HUES48 (cell line): ENCODE measurements at regions not wholly inside any gene's neighbourhood (a gene's known extent, or its start where the extent isn't known, plus 50 kb on each side); places are given as distances from the start of the nearest gene placed in this dataset.
"Not testable (repeated sequence)": the region's sequence is repeated elsewhere in the genome, so short reads cannot be mapped to it uniquely, and the experiment has no call there.

Experiments used
- H3K27ac ChIP-seq: one replicate; pipeline ENCODE4 v1.7.0; 2013; ENCODE audit warnings: low read depth, low read length, inconsistent platforms
- H3K27me3 ChIP-seq: 2 replicates; pipeline ENCODE4 v1.6.1; 2013; ENCODE audit warnings: mild to moderate bottlenecking, low read length; ENCODE audit not compliant: control insufficient read depth, insufficient read depth
- H3K36me3 ChIP-seq: 2 replicates; pipeline ENCODE4 v1.6.1; 2013; ENCODE audit warnings: low read length; ENCODE audit not compliant: control insufficient read depth, insufficient read depth
- H3K4me1 ChIP-seq: 2 replicates; pipeline ENCODE4 v1.6.1; 2013; ENCODE audit warnings: mild to moderate bottlenecking, low read length; ENCODE audit not compliant: control insufficient read depth, insufficient read depth
- H3K4me3 ChIP-seq: 2 replicates; pipeline ENCODE4 v1.5.1; 2013; ENCODE audit warnings: mild to moderate bottlenecking, low read depth, low read length
- H3K9ac ChIP-seq: 2 replicates; pipeline ENCODE4 v1.6.1; 2013; ENCODE audit warnings: mild to moderate bottlenecking, low read depth, low read length, moderate library complexity
- H3K9me3 ChIP-seq: 2 replicates; pipeline ENCODE4 v1.6.1; 2013; ENCODE audit warnings: low read length; ENCODE audit not compliant: control insufficient read depth, insufficient read depth

DNA sequence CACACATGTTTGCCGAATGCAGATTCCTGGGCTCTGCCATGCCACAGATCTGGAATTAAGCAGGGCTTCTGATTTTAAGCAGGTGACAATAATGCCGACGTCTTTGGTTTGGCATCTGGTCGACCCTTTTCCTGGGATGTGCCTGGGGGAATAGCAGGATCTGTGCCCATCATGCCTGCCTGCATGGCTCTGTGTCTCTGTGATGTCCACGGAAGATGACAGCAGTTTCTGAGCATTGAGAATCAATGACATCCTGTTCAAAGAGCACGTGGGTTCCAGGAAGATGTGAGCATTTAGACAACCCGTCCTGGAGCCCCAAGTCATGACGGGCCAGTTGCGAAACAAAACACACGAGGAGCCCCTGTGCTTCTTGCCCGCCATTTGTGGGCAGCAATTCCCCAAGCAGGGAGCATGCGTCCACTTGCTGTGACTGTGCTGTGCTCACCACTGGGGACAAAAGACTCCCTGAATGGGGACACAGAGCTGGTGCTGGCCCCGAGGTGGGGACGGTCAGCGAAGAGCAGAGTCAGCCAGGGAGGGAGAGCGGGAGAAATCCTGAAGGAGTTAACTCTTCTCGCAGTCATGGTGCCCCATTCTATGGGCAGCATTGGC lies 110.1 kb downstream of the ERMARD start:
- Histone ChIP-seq H3K4me3 (no peak overlapping the region), H3K36me3 (no peaks in the 10 kb centered on the region), H3K27me3 (no peaks in the 10 kb centered on the region), H3K4me1 (no peaks in the 10 kb centered on the region), H3K9ac (no peak overlapping the region), H3K9me3 (peaks cover 5% of the 10 kb centered on the region), H3K27ac (no peak overlapping the region)

DNA sequence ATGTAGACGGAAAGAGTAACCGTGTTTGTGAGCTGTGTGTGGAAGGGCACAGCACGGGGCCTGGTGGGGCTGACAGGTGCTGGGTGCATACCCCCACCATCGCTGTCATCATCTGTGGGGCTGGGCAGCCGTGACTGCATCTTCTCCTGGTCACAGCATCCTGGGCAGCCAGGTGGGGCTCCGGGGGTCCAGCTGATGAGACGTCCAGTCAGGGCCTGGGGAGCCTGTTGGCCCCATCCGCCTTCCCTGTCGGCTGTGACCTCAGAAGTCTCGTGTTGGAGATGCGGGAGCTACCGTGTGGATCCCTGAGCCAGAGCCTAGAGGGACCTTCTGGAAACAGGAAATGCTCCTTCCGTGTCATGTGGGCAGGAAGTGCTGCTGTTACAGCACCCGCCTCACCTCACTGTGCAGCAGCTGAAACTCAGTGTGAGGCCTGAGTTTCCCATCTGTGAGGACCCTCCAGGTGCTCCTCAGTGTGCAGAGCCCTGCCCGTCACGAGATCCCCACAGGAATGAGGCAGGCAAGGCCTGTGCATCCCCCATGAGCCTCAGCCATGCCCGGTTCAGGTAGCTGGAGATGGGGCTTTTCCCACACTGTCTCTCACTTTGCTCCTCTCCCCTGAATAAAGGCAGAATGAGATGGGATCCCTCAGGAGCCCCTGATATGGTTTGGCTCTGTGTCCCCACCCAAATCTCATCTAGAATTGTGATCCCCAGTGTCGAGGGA lies 108.7 kb downstream of the ERMARD start:
- Histone ChIP-seq H3K9me3 (peaks cover 10% of the 10 kb centered on the region), H3K9ac (no peak overlapping the region), H3K27ac (no peak overlapping the region), H3K4me3 (no peak overlapping the region), H3K4me1 (no peaks in the 10 kb centered on the region), H3K27me3 (no peaks in the 10 kb centered on the region), H3K36me3 (no peaks in the 10 kb centered on the region)

DNA sequence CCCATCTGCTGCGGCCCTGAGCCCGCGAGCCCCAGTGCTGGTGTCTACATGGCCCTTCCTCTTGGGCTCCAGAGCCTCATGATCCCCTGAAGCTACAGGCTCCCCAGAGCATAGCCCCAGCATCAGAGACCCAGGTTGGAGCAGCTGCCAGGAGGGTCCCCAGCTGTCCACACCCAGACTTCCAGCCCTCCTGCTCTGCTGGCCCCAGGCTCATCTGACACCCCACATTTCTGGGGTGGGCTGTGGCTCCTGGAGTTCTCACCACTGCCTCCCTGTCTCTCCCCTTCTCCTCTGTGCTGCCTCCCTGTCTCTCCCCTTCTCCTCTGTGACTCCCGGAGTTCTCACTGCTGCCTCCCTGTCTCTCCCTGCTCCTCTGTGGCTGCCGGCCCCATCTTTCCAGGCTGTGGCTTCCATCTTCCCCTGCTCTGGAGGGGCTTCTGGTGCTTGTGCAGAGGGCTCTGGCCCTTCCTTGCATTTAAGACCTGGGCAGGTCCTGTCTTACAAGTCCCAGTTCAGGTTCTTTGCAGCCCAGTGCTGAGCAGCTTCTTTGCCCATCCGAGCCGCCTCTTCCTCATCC lies 108.1 kb downstream of the ERMARD start:
- H3K4me1 ChIP-seq = no peaks in the 10 kb centered on the region
- H3K9me3 ChIP-seq = peaks cover 14% of the 10 kb centered on the region
- no peaks in the 10 kb centered on the region for H3K27me3 ChIP-seq
- H3K27ac ChIP-seq = no peak overlapping the region
- H3K4me3 ChIP-seq = no peak overlapping the region
- no peaks in the 10 kb centered on the region for H3K36me3 ChIP-seq
- no peak overlapping the region for H3K9ac ChIP-seq

DNA sequence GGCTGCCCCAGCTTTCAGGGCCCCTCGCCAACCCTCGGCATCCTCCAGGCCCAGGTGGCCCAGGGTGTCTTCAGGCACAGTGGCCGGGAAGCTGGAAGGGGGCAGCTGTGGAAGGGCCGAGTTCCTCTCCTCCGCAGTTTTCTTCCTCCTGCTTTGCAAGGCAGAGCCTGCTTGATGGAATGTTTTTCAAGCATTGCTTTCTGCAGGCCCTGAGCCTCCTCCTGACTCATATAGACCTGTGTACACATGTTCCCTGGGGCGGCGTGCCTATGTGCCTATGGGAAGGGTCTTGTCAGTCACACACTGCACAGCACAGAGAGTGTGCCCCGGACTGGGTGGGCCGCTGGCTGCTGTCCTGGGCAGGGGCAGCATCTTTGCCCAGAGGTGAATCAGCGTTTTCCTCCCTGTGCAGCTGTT lies 107.5 kb downstream of the ERMARD start:
- Histone ChIP-seq H3K9ac (no peak overlapping the region), H3K36me3 (no peaks in the 10 kb centered on the region), H3K27ac (no peak overlapping the region), H3K9me3 (peaks cover 18% of the 10 kb centered on the region), H3K4me3 (no peak overlapping the region), H3K27me3 (no peaks in the 10 kb centered on the region), H3K4me1 (no peaks in the 10 kb centered on the region)

DNA sequence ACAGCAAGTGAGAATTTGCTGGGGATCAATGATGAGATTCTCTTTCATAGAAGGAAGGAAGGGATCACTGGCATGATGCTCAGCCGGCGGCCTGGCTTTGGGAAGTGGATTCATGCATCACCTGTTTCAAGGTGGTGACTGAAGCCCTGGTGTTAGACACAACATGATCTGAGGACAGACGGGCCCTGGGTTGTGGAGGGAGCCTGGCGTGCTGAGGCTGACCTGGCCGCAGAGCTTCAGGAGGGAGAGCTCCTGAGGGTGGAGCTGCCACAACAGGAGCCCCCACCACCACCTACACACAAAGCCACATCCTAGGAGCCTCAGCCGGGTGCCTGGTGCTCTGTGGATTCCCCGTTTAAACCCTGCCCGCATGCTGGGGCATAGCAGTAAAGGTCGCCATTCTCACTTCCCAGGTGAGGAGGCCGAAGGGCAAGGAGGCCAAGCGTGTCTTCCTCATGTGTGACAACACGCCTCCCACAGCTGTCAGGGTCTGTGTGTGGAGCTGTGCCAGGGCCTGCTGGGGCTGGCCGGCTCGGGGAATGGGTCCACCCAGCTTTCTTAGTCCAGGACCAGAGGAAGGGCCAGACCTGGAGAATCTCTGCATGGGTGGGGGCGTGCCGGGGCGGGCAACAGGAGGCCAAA lies 107.0 kb downstream of the ERMARD start:
- no peaks in the 10 kb centered on the region for H3K36me3 ChIP-seq
- H3K4me1 ChIP-seq = no peaks in the 10 kb centered on the region
- H3K4me3 ChIP-seq = no peak overlapping the region
- H3K9ac ChIP-seq = no peak overlapping the region
- no peaks in the 10 kb centered on the region for H3K27me3 ChIP-seq
- H3K27ac ChIP-seq = no peak overlapping the region
- H3K9me3 ChIP-seq = peaks cover 18% of the 10 kb centered on the region

DNA sequence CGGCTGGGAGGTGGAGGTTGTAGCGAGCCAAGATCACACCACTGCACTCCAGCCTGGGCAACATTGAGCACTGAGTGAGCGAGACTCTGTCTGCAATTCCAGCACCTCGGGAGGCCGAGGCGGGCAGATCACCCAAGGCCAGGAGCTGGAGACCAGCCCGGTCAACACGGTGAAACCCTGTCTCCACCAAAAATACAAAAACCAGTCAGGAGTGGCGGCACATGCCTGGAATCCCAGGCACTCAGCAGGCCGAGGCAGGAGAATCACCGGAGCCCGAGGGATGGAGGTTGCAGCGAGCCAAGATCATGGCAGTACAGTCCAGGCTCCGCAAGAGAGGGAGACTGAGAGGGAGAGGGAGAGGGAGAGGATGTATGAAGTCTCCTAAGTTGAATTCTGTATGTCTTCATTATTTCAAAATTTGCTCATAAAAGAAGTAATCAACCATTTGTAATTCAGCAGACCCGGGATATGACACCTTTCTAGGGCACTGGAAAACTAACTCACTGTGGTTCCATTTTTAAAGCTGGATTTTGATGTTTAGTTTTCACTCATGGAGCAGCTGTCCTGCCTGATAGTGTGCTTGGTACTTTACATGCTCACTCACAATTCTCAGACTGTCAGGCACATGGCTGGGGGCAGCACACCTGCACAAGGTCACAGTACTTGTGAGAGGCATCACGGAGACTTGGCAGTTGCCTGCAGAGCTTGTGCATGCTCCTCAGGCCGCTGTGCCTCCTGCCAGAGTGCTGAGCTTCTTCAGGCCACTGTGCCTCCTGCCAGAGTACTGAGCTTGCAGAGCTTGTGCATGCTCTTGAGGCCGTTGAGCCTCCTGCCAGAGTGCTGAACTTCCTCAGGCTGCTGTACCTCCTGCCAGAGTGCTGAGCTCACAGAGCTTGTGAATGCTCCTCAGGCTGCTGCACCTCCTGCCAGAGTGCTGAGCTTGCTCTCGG lies 106.2 kb downstream of the ERMARD start:
- Histone ChIP-seq H3K4me1 (no peaks in the 10 kb centered on the region), H3K4me3 (no peak overlapping the region), H3K9me3 (peaks cover 18% of the 10 kb centered on the region), H3K27ac (no peak overlapping the region), H3K9ac (no peak overlapping the region), H3K27me3 (no peaks in the 10 kb centered on the region), H3K36me3 (no peaks in the 10 kb centered on the region)

DNA sequence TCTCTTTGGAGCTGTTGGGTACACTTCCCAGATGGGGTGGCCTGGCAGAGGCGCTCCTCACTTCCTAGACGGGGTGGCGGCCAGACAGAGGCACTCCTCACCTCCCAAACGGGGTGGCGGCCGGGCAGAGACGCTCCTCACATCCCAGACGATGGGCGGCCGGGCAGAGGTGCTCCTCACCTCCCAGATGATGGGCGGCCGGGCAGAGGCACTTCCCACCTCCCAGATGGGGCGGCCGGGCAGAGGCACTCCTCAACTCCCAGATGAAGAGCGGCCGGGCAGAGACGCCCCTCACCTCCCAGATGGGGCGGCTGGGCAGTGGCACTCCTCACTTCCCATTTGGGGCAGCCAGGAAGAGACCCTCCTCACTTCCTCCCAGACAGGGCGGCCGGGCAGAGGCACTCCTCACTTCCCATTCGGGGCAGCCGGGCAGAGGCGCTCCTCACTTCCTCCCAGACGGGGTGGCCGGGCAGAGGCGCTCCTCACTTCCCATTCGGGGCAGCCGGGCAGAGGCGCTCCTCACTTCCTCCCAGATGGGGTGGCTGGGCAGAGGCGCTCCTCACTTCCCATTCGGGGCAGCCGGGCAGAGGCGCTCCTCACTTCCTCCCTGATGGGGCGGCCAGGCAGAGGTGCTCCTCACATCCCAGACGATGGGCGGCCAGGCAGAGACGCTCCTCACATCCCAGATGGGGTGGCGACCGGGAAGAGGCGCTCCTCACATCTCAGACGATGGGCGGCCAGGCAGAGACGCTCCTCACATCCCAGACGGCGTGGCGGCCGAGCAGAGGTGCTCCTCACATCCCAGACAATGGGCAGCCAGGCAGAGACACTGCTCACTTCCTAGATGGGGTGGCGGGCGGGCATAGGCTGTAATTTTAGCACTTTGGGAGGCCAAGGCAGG lies 105.3 kb downstream of the ERMARD start:
- not testable (repeated sequence) for H3K9ac ChIP-seq, H3K4me3 ChIP-seq, H3K27ac ChIP-seq, H3K27me3 ChIP-seq, H3K36me3 ChIP-seq, H3K4me1 ChIP-seq
- peaks cover 18% of the 10 kb centered on the region for H3K9me3 ChIP-seq

DNA sequence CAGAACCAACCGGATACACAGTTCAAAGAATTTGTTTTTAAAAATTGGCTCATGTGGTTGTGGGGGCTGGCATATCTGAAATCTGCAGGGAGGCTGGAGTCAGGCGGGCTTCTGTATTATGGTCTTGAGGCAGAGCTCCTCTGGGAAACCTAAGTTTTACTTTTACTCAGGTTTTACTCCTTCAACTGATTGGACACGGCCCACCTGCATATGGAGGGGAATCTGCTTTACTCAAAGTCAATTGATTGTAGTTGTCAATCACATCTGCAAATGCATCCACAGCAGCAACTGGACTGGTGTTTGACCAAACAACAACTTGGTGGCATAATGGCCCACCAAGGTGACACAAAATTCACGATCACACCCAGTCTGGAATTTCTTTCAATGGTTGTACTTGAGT lies 103.4 kb downstream of the ERMARD start:
- H3K9ac ChIP-seq = no peak overlapping the region
- no peak overlapping the region for H3K27ac ChIP-seq
- no peaks in the 10 kb centered on the region for H3K36me3 ChIP-seq
- peaks cover 5% of the 10 kb centered on the region; the same call in 1 of the 2 replicates for H3K4me1 ChIP-seq
- peaks cover 18% of the 10 kb centered on the region for H3K9me3 ChIP-seq
- H3K27me3 ChIP-seq = no peaks in the 10 kb centered on the region
- no peak overlapping the region for H3K4me3 ChIP-seq

DNA sequence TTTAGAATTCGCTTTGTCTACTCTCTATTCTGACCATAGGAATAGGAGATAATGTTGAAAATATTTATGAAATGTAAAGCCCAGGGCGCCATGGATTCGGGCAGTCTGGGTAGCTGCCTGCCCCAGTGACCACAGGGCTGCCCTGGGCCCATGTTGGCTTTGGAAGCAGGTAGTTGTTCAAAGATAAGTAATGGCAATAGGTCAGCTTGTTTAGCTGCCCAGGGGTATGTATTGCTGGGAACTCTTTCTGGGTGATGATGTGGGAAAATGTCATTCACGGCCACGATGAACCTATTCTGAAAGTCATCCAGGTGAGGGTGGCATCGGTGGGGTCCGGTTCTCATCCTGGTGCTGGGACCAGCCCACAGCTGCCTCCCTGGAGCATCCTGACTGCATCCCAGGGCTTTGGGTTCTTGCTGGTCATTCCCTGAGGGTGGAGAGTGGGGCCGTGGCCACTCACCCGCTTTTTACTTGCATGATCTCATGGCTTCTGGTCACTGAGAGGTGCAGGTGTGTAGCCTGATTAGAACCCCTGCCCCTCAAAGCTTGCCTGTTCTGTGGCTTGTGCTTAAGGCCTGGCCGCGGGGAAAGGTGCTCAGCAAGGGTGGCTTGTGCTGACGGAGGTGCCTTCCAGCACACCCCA lies 102.8 kb downstream of the ERMARD start:
- Histone ChIP-seq H3K4me3 (no peak overlapping the region), H3K27ac (no peak overlapping the region), H3K4me1 (peaks cover 5% of the 10 kb centered on the region; the same call in 1 of the 2 replicates), H3K36me3 (no peaks in the 10 kb centered on the region), H3K27me3 (no peaks in the 10 kb centered on the region), H3K9ac (no peak overlapping the region), H3K9me3 (peaks cover 18% of the 10 kb centered on the region)
